NCI-H82 (cell line): ENCODE measurements at regions not wholly inside any gene's neighbourhood (a gene's known extent, or its start where the extent isn't known, plus 50 kb on each side); places are given as distances from the start of the nearest gene placed in this dataset.
A peak's percentile ranks its signal among the peaks of the same experiment; 100 is the strongest.

Experiments
- DNase-seq: peaks from one replicate; lab custom pipeline; 2025; lab: John Stamatoyannopoulos, UW

DNA sequence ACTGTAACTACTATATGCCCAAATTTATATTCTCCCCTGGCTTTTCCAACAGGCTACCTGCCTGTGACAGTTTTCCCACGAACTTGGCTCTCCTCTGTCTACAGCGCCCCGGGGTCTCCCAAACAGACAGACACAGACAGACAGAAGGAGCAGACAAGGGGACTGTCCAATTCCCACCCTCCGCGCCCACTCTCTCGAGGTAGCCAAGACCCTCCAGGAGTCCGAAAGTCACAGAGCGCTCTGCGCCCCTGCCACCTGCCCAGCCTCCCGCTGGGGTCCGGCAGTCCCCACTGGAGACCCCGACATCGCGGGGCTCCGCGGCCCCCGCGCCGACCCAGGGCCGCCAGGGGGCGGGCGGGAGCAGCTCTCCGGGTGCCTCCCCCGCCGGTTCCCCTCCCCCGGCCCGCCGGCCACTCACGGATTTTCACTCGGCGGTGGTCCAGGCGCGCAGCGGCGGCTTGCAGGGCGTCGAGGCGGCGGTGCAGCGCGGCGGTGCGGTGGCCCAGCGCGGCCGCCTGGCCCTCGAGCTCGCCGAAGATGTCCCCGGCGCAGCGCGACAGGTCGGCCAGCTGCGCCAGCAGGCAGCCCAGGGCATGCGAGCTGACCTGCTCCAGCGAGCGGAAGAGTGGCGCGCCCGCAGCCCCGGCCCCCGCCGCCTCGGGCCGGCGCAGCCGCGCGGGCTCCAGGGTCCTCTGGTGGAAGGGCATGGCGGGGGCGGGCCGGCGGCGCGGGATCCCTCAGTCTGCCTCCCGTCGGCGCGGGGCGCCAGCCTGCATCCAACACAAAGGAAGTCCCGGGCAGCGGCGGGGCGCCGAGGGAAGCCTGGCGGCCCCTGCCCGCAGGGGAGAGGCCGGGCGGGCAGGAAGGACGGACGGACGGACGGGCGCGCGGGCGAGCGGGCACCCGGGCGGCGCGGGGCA lies 81.3 kb upstream of the CCDC28A start:
- DNase-seq, result peak; percentile 72

GRCh38 chr6:138692978-138693909 lies 80.3 kb upstream of the CCDC28A start:
- peak; percentile 76 for DNase-seq

DNA sequence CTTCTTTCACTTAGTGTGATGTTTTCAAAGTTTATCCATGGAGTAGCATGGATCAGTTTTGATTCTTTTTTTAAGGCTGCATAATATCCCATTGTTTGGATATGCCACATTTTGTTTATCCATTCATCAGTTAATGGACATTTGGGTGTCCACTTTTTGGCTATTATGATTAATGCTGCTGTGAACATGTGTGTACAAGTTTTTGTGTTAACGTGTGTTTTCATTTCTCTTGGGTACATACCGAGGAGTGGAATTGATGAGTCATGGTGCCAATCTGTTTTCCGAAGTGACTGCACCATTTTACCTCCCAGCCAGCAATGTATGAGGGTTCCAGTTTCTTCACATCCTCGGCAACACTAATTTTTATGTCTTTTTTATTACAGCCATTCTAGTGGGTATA lies 78.4 kb upstream of the CCDC28A start:
- DNase-seq, result no peak

DNA sequence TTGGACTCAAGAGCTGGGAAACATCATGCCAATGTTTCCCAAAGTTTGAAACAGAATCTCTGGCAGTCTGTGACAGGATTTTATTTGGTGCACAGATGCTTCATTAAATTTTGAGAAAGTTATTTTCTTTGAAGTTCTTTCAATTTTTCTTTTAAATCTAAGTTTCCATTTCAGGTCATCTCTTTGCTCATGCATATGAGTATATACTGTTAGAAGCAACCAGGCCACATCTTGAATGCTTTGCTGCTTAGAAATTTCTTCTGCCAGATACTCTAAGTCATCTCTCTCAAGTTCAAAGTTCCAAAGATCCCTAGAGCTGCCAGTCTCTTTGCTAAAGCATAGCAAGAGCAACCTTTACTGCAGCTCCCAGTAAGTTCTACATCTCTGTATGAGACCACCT lies 59.1 kb upstream of the CCDC28A start:
- no peak for DNase-seq

- DNase-seq, result no peak
Measured at GRCh38 chr6:138716013-138716412, 57.6 kb upstream of the CCDC28A start.

DNA sequence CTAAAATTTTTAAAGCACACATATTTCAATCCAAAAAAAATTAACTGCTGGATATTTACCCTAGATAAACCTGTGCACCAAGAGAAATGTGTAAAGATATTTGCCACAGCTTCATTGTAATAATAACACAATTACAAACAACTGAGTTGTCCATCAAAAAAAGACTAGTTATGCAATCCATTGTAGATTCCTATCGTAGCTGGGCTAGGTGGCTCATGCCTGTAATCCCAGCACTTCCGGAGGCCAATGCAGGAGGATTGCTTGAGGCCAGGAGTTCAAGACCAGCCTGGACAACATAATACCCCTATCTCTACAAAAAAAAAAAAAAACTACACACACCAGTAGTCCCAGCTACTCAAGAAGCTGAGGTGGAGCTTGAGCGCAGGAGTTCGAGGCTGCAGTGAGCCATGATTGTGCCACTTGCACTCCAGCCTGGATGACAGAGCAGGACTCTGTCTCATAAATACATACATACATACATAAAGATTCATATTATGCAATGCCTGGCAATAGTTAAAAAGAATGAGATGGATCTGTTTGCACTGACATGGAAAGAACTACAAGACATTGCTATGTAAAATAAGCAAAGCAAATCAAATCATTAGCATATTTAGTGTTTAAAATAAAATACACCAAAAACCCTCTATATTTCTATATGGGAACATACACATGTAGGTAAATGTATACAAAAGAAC lies 56.5 kb upstream of the CCDC28A start:
- no peak for DNase-seq

DNA sequence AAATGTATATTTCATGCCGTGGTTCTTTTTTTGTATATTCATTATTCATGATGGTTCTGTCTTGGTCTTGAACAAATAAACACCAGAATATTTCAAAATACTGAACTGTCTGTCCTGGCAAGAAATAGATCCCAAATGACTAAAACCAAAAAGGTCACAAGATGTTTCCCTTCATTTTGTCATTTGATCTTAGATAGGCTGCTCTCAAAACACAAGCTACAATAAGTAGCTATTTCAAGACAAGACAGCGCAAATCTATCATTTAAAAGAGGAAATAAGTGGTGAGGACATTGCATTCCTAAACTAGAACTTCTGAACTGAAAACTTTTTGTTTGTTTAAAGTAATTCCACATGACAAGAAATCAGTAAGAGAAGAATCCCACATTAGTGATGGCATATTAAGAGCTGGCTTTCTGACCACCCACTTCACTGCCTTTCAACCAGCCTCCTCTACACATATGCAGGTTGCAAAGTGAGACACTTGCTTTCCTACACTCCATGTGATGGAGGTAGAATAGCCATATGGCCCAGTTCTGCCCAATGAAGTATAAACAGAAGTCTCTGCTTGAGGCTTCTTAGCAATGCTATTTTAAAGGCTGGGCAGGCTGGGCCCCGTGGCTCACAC lies 54.4 kb upstream of the CCDC28A start:
- DNase-seq, result no peak

GRCh38 chr6:138719744-138720143 lies 53.8 kb upstream of the CCDC28A start:
- DNase-seq, result no peak

GRCh38 chr6:138722425-138723371 lies 50.9 kb upstream of the CCDC28A start:
- DNase-seq, result no peak
